ENCODE measurements at regions not wholly inside any gene's neighbourhood (a gene's known extent, or its start where the extent isn't known, plus 50 kb on each side); places are given as distances from the start of the nearest gene placed in this dataset.

DNA sequence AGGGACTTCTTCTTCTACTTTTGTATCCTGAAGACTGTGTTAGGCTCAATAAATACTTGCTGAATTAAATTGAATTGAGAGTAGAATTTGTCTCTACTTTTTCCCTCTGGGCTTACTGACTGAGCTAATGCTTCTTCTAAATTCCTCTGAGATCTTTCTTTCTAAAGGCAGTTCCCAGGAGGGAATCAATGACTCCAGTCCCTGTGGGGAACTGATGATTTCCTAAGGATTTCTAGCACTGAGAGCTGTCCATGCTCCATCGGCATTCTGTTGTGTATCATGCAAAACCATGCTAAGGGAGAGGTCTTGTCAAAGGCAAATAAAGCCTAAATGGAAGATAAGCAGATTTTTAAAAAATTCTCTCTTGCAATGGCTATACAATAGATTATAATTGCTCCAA, 148.8 kb upstream of the KIRREL3 start:
- Mint-ChIP-seq H3K27ac (ENCODE audit: unreplicated experiment) (no peak overlapping the region), H3K27me3 (ENCODE audit: unreplicated experiment) (no peaks in the 10 kb centered on the region), H3K9me3 (ENCODE audit: unreplicated experiment) (no peaks in the 10 kb centered on the region), H3K36me3 (ENCODE audit: low read depth, unreplicated experiment) (no peaks in the 10 kb centered on the region), H3K4me1 (ENCODE audit: unreplicated experiment) (no peaks in the 10 kb centered on the region), H3K4me3 (ENCODE audit: unreplicated experiment) (no peak overlapping the region)
- TF ChIP-seq, protein P1, sequence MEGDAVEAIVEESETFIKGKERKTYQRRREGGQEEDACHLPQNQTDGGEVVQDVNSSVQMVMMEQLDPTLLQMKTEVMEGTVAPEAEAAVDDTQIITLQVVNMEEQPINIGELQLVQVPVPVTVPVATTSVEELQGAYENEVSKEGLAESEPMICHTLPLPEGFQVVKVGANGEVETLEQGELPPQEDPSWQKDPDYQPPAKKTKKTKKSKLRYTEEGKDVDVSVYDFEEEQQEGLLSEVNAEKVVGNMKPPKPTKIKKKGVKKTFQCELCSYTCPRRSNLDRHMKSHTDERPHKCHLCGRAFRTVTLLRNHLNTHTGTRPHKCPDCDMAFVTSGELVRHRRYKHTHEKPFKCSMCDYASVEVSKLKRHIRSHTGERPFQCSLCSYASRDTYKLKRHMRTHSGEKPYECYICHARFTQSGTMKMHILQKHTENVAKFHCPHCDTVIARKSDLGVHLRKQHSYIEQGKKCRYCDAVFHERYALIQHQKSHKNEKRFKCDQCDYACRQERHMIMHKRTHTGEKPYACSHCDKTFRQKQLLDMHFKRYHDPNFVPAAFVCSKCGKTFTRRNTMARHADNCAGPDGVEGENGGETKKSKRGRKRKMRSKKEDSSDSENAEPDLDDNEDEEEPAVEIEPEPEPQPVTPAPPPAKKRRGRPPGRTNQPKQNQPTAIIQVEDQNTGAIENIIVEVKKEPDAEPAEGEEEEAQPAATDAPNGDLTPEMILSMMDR (IDR thresholded peaks at IDR 0.05; ENCODE audit: unreplicated experiment) = no peak
- DNase-seq (ENCODE audit: low spot score) = no peak

DNA sequence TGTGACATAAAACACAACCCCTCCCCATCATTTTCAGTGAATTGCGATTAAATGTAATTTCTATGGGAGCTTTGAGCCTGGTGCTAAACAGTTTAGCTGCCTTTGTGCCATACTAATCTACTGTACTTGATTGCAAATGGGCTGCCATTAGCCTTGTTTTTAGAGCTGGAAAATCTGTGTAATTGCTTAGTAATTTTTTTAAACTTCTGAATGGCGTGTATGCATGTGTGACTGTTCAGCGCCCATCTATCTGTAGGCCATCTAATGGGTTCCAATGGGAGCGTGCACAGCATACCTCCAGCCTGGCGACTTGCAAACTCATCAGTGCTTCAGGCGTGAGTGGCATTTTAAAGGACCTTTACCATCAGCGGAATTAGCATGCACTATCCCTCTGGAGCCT, 142.7 kb upstream of the KIRREL3 start:
- H3K9me3 Mint-ChIP-seq (ENCODE audit: unreplicated experiment) = no peaks in the 10 kb centered on the region
- no peaks in the 10 kb centered on the region for H3K4me1 Mint-ChIP-seq (ENCODE audit: unreplicated experiment)
- no peaks in the 10 kb centered on the region for H3K27me3 Mint-ChIP-seq (ENCODE audit: unreplicated experiment)
- DNase-seq (ENCODE audit: low spot score) = no peak
- TF ChIP-seq, protein P1 (IDR thresholded peaks at IDR 0.05; ENCODE audit: unreplicated experiment) = no peak
- no peaks in the 10 kb centered on the region for H3K36me3 Mint-ChIP-seq (ENCODE audit: low read depth, unreplicated experiment)
- no peak overlapping the region for H3K4me3 Mint-ChIP-seq (ENCODE audit: unreplicated experiment)
- no peak overlapping the region for H3K27ac Mint-ChIP-seq (ENCODE audit: unreplicated experiment)

DNA sequence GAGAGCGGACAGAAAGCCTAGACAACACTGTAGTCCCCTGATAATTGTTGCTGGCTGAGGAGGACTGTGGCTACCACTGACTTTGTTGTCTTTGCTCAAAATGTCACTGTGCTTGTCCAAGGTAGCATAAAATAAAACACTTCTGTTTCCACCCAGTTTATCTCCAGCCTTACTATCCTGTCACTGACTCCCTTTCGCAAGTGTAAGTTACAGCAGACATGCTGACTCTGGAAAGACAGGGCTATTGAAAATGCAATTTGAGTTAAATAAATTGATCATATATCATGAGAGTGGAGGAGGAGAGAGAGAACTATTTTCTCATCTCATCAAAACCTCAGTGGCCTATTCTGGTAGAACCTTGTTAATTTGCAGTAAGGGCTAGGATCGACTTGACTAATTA, 138.0 kb upstream of the KIRREL3 start:
- Mint-ChIP-seq H3K36me3 (ENCODE audit: low read depth, unreplicated experiment) (no peaks in the 10 kb centered on the region), H3K4me3 (ENCODE audit: unreplicated experiment) (no peak overlapping the region), H3K27ac (ENCODE audit: unreplicated experiment) (no peak overlapping the region), H3K4me1 (ENCODE audit: unreplicated experiment) (no peaks in the 10 kb centered on the region), H3K9me3 (ENCODE audit: unreplicated experiment) (no peaks in the 10 kb centered on the region), H3K27me3 (ENCODE audit: unreplicated experiment) (no peaks in the 10 kb centered on the region)
- TF ChIP-seq, protein P1 (IDR thresholded peaks at IDR 0.05; ENCODE audit: unreplicated experiment) = no peak
- DNase-seq (ENCODE audit: low spot score) = no peak

DNA sequence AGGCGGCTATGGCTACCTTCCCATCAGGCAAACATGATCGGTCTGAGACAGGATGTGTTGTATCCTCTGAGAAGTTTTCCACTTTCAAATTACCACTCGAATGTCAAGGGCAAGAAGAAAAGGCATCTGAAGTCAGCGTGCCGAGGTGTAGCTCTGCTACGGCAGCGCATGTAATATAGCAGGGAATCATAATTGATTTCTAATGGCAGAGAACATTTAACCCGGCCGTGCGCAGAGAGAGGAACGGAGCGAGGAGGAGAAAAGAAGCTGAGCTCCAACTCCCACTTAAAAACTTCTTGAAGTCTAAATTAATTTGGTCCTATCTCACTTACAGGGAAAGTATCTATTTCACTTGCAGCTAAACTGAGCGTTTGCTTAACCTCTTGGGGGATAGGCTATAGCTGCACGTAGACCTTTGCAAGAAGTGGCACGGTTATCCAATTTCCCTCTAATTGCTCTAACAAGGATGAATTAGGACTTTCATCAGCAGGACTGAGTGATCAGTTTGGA, 137.3 kb upstream of the KIRREL3 start:
- no peak for DNase-seq (ENCODE audit: low spot score)
- TF ChIP-seq, protein P1 (IDR thresholded peaks at IDR 0.05; ENCODE audit: unreplicated experiment) = no peak
- H3K27me3 Mint-ChIP-seq (ENCODE audit: unreplicated experiment) = no peaks in the 10 kb centered on the region
- H3K36me3 Mint-ChIP-seq (ENCODE audit: low read depth, unreplicated experiment) = no peaks in the 10 kb centered on the region
- no peaks in the 10 kb centered on the region for H3K4me1 Mint-ChIP-seq (ENCODE audit: unreplicated experiment)
- no peak overlapping the region for H3K27ac Mint-ChIP-seq (ENCODE audit: unreplicated experiment)
- no peaks in the 10 kb centered on the region for H3K9me3 Mint-ChIP-seq (ENCODE audit: unreplicated experiment)
- no peak overlapping the region for H3K4me3 Mint-ChIP-seq (ENCODE audit: unreplicated experiment)

DNA sequence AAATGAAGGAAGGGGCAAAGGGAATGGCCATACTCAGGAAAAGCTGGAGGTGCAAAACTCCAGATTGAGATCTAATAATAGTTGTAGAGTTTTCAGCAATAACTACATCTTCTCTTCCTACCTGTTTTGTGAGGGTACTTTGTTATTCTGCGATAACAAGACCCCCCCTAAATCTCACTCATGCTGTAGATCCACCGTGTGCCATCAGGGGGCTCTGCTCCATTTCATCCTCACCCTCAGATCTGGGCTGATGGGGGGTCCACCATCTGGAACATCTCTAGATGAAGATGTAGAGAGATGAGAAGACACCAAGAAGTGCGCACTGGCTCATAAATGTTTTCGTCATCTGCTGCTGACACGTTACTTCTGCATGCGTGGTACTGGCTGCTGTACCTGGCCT, 135.9 kb upstream of the KIRREL3 start:
- no peak overlapping the region for H3K27ac Mint-ChIP-seq (ENCODE audit: unreplicated experiment)
- H3K4me3 Mint-ChIP-seq (ENCODE audit: unreplicated experiment) = no peak overlapping the region
- DNase-seq (ENCODE audit: low spot score) = no peak
- H3K27me3 Mint-ChIP-seq (ENCODE audit: unreplicated experiment) = no peaks in the 10 kb centered on the region
- TF ChIP-seq, protein P1 (IDR thresholded peaks at IDR 0.05; ENCODE audit: unreplicated experiment) = no peak
- H3K36me3 Mint-ChIP-seq (ENCODE audit: low read depth, unreplicated experiment) = no peaks in the 10 kb centered on the region
- H3K4me1 Mint-ChIP-seq (ENCODE audit: unreplicated experiment) = no peaks in the 10 kb centered on the region
- H3K9me3 Mint-ChIP-seq (ENCODE audit: unreplicated experiment) = no peaks in the 10 kb centered on the region
